ENCODE measurements at regions not wholly inside any gene's neighbourhood (a gene's known extent, or its start where the extent isn't known, plus 50 kb on each side); places are given as distances from the start of the nearest gene placed in this dataset.

DNA sequence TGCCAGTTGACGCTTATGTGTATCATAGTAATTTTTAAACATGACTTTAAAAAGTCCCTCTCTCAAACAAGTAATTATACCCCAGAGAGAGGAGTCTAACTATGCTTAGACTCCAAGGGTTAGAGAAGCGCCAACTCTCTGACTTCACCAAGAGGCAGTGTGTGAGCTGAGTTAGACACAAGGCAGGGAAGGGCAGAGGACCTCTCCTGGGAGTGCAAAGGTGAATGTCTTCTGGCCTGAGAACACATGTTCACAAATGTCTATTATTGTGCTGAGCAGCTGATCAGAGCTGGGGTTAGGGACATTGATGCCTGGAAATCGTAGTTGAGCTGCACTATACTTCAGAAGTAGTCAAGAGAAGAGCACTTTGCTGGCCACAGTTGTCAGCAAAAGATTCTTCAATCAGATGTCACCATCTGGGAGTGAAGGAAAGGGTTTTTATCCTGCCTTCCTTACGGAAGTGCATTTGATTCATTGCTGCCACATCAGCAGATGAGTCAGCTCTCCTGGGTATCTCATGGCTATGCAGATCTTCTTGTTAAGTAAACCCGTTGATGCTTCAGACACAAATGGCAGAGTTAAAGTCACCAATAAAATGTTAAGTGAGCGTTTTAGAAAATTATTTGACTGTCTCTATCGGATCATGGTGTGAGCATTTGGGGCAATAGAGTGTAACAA is 283.2 kb upstream of the ARGLU1 start:
- TF ChIP-seq, protein P1, sequence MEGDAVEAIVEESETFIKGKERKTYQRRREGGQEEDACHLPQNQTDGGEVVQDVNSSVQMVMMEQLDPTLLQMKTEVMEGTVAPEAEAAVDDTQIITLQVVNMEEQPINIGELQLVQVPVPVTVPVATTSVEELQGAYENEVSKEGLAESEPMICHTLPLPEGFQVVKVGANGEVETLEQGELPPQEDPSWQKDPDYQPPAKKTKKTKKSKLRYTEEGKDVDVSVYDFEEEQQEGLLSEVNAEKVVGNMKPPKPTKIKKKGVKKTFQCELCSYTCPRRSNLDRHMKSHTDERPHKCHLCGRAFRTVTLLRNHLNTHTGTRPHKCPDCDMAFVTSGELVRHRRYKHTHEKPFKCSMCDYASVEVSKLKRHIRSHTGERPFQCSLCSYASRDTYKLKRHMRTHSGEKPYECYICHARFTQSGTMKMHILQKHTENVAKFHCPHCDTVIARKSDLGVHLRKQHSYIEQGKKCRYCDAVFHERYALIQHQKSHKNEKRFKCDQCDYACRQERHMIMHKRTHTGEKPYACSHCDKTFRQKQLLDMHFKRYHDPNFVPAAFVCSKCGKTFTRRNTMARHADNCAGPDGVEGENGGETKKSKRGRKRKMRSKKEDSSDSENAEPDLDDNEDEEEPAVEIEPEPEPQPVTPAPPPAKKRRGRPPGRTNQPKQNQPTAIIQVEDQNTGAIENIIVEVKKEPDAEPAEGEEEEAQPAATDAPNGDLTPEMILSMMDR (conservative IDR thresholded peaks at IDR 0.05) = no peak
- TF ChIP-seq ZFX (IDR thresholded peaks at IDR 0.05) = no peak

Data from C4-2B (cell line).